Epithelial cell of esophagus (primary cell): ENCODE measurements at regions not wholly inside any gene's neighbourhood (a gene's known extent, or its start where the extent isn't known, plus 50 kb on each side); places are given as distances from the start of the nearest gene placed in this dataset.
A peak's percentile ranks its signal among the peaks of the same experiment; 100 is the strongest.

Experiments used
- DNase-seq: peaks from one replicate; pipeline ENCODE4 v3.0.0; 2010; ENCODE audit warnings: low read depth
- H3K4me3 ChIP-seq: 2 replicates; pipeline ENCODE4 v1.5.1; 2011; ENCODE audit warnings: mild to moderate bottlenecking, low read length, control low read depth
- CTCF ChIP-seq: IDR thresholded peaks from 2 replicates; pipeline ENCODE4 v1.5.1; 2011; ENCODE audit warnings: low read depth, mild to moderate bottlenecking, low read length, control low read depth, inconsistent platforms; ENCODE audit not compliant: insufficient read depth; ENCODE audit errors: missing control alignments

GRCh38 chr10:121096617-121097431, 245.7 kb downstream of the WDR11 start:
- TF ChIP-seq CTCF, result no peak
- peak; percentile 21 for DNase-seq
- no peak overlapping the region for H3K4me3 ChIP-seq

- TF ChIP-seq CTCF, result no peak
- DNase-seq, result no peak
- H3K4me3 ChIP-seq, result no peak overlapping the region
Measured at GRCh38 chr10:121098211-121098610, 247.0 kb downstream of the WDR11 start.

GRCh38 chr10:121098751-121099150, 247.6 kb downstream of the WDR11 start:
- no peak for DNase-seq
- TF ChIP-seq CTCF, result no peak
- H3K4me3 ChIP-seq, result no peak overlapping the region

- H3K4me3 ChIP-seq, result no peak overlapping the region
- no peak for TF ChIP-seq CTCF
- no peak for DNase-seq
Measured at GRCh38 chr10:121099181-121099580, 248.0 kb downstream of the WDR11 start.

- DNase-seq, result no peak
- no peak overlapping the region for H3K4me3 ChIP-seq
- TF ChIP-seq CTCF, result no peak
Measured at GRCh38 chr10:121099592-121099991, 248.4 kb downstream of the WDR11 start.

GRCh38 chr10:121101561-121101960, 250.4 kb downstream of the WDR11 start:
- H3K4me3 ChIP-seq, result no peak overlapping the region
- no peak for DNase-seq
- no peak for TF ChIP-seq CTCF

GRCh38 chr10:121102706-121103105, 251.5 kb downstream of the WDR11 start:
- DNase-seq, result no peak
- no peak for TF ChIP-seq CTCF
- H3K4me3 ChIP-seq, result no peak overlapping the region
